ENCODE measurements at regions not wholly inside any gene's neighbourhood (a gene's known extent, or its start where the extent isn't known, plus 50 kb on each side); places are given as distances from the start of the nearest gene placed in this dataset.
"Not testable (repeated sequence)": the region's sequence is repeated elsewhere in the genome, so short reads cannot be mapped to it uniquely, and the experiment has no call there.

DNA sequence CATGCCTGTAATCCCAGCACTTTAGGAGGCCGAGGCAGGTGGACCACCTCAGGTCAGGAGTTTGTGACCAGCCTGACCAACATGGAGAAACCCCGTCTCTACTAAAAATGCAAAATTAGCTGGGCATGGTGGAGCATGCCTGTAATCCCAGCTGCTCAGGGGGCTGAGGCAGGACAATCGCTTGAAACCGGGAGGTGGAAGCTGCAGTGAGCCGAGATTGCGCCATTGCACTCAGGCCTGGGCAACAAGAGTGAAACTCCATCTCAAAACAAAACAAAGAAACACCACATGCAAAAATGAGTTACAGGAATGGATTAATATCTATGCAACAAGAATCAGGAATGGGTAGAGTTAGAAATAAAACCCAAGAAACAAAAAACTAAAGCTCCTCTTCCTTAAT, 462.3 kb upstream of the POM121L12 start:
- H3K27ac Mint-ChIP-seq; H3K36me3 Mint-ChIP-seq; ATAC-seq (replicated peaks in 1 of 4); H3K4me3 Mint-ChIP-seq; H3K4me3 ChIP-seq (ENCODE audit: control insufficient read depth in 1 of 2, extremely low read depth in 1 of 2, low read length in 1 of 2); CTCF ChIA-PET; H3K27ac ChIP-seq (ENCODE audit: low read length); H3K27me3 Mint-ChIP-seq; POLR2A ChIA-PET; H3K36me3 ChIP-seq (ENCODE audit: control insufficient read depth in 2 of 2, extremely low read depth in 1 of 2, insufficient read depth in 1 of 2, low read length in 1 of 2); H3K9me3 ChIP-seq; DNase-seq; H3K27me3 ChIP-seq (replicated peaks in 1 of 2; ENCODE audit: control insufficient read depth in 2 of 2, extremely low read depth in 1 of 2, insufficient read depth in 2 of 2, low read length in 1 of 2); H3K4me1 ChIP-seq (ENCODE audit: control insufficient read depth in 1 of 2, extremely low read depth in 1 of 2, insufficient read depth in 2 of 2, low read length in 2 of 2); H3K4me1 Mint-ChIP-seq: not testable (repeated sequence)
- peaks cover 3 to 27% (median 11%) of the 10 kb centered on the region in 3 donors for H3K9me3 Mint-ChIP-seq
- WGBS (ENCODE audit: insufficient coverage): 100% methylated on average over 2 of the region's 6 CpGs

DNA sequence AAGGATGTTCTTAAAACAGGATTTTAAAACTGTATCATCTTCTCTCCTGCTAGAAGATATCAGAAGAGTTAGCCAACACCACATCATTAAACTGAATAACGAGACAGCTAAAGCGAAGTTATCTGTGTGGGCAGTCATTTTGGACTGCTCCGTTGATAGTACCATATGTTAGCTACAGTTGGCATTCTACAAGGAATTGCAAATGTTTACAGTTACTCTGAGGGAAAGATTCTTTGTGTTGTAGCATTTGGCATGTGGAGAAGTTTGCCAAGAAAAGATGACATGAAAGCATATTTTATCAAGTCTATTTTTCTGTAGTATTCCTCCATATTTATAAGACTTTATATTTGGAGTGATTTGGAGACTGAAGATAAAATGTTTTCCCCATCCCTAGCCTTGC, 464.4 kb upstream of the POM121L12 start:
- Mint-ChIP-seq H3K9me3 (peaks cover 0 to 28% (median 21%) of the 10 kb centered on the region in 3 donors), H3K4me1 (no peaks in the 10 kb centered on the region), H3K27ac (no peak overlapping the region), H3K27me3 (no peaks in the 10 kb centered on the region), H3K36me3 (no peaks in the 10 kb centered on the region), H3K4me3 (no peak overlapping the region)
- CTCF ChIA-PET: no interaction called here
- Histone ChIP-seq H3K36me3 (ENCODE audit: control insufficient read depth in 2 of 2, extremely low read depth in 1 of 2, insufficient read depth in 1 of 2, low read length in 1 of 2) (no peaks in the 10 kb centered on the region), H3K4me1 (ENCODE audit: control insufficient read depth in 1 of 2, extremely low read depth in 1 of 2, insufficient read depth in 2 of 2, low read length in 2 of 2) (no peaks in the 10 kb centered on the region), H3K4me3 (ENCODE audit: control insufficient read depth in 1 of 2, extremely low read depth in 1 of 2, low read length in 1 of 2) (no peak overlapping the region), H3K27ac (ENCODE audit: low read length) (no peak overlapping the region), H3K27me3 (replicated peaks in 1 of 2; ENCODE audit: control insufficient read depth in 2 of 2, extremely low read depth in 1 of 2, insufficient read depth in 2 of 2, low read length in 1 of 2) (no peaks in the 10 kb centered on the region), H3K9me3 (no peaks in the 10 kb centered on the region)
- ATAC-seq (replicated peaks in 1 of 4): no peak
- POLR2A ChIA-PET: no interaction called here
- 83% methylated on average over 1 of the region's 3 CpGs for WGBS (ENCODE audit: insufficient coverage)
- DNase-seq: no peak

DNA sequence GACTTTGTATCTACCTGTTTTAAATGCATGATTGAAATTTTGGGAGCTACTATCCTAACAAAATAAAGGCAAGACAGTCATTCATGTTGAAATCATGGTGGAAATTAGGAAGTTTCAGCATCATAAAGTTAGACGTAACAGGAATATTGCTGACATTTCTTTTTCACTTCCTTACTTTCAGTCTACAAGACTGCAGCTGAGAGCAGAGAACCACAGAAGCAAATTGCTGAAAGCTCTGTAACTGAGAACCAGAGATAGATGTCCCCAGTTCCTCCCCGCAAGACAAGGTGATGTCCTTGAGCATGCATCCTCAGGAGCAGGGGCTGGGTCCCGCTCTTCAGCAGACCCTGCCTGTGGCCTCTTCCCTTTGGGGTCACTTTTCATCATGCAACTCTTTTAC, 466.3 kb upstream of the POM121L12 start:
- CTCF ChIA-PET: no interaction called here
- DNase-seq (no peak), ATAC-seq (replicated peaks in 1 of 4) (no peak)
- Histone ChIP-seq H3K36me3 (ENCODE audit: control insufficient read depth in 2 of 2, extremely low read depth in 1 of 2, insufficient read depth in 1 of 2, low read length in 1 of 2) (no peaks in the 10 kb centered on the region), H3K9me3 (no peaks in the 10 kb centered on the region), H3K4me1 (ENCODE audit: control insufficient read depth in 1 of 2, extremely low read depth in 1 of 2, insufficient read depth in 2 of 2, low read length in 2 of 2) (no peaks in the 10 kb centered on the region), H3K27me3 (replicated peaks in 1 of 2; ENCODE audit: control insufficient read depth in 2 of 2, extremely low read depth in 1 of 2, insufficient read depth in 2 of 2, low read length in 1 of 2) (no peaks in the 10 kb centered on the region), H3K4me3 (ENCODE audit: control insufficient read depth in 1 of 2, extremely low read depth in 1 of 2, low read length in 1 of 2) (no peak overlapping the region), H3K27ac (ENCODE audit: low read length) (no peak overlapping the region)
- POLR2A ChIA-PET: no interaction called here
- Mint-ChIP-seq H3K36me3 (no peaks in the 10 kb centered on the region), H3K4me1 (no peaks in the 10 kb centered on the region), H3K27ac (no peak overlapping the region), H3K27me3 (no peaks in the 10 kb centered on the region), H3K9me3 (peaks cover 3 to 24% (median 23%) of the 10 kb centered on the region in 3 donors), H3K4me3 (no peak overlapping the region)
- WGBS (ENCODE audit: insufficient coverage): 80% methylated on average over 2 of the region's 3 CpGs

DNA sequence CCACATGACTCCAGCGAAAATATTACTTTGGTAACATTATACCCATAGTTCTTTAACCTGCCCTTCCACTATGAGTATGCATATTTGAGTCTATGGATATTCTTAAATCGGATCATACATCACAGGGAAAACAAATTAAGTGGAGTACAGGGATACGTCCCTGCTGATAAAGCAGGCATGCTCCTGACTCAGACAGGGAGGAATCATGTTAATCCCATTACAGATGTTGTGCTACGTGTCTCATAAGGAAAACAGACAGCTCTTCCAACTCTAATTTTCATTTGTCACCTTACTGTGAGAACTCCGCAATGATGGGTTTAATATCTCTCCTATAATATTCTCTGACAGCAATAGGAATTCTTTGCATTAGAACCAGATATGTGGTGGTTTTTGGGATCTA, 469.5 kb upstream of the POM121L12 start:
- Histone ChIP-seq H3K4me1 (ENCODE audit: control insufficient read depth in 1 of 2, extremely low read depth in 1 of 2, insufficient read depth in 2 of 2, low read length in 2 of 2) (no peaks in the 10 kb centered on the region), H3K36me3 (ENCODE audit: control insufficient read depth in 2 of 2, extremely low read depth in 1 of 2, insufficient read depth in 1 of 2, low read length in 1 of 2) (no peaks in the 10 kb centered on the region), H3K4me3 (ENCODE audit: control insufficient read depth in 1 of 2, extremely low read depth in 1 of 2, low read length in 1 of 2) (no peak overlapping the region), H3K27ac (ENCODE audit: low read length) (no peak overlapping the region), H3K27me3 (replicated peaks in 1 of 2; ENCODE audit: control insufficient read depth in 2 of 2, extremely low read depth in 1 of 2, insufficient read depth in 2 of 2, low read length in 1 of 2) (no peaks in the 10 kb centered on the region), H3K9me3 (no peaks in the 10 kb centered on the region)
- Mint-ChIP-seq H3K27ac (no peak overlapping the region), H3K27me3 (no peaks in the 10 kb centered on the region), H3K9me3 (peaks cover 10 to 35% (median 27%) of the 10 kb centered on the region in 3 donors), H3K36me3 (no peaks in the 10 kb centered on the region), H3K4me1 (no peaks in the 10 kb centered on the region), H3K4me3 (no peak overlapping the region)
- ChIA-PET CTCF (no interaction called here), POLR2A (no interaction called here)
- ATAC-seq (replicated peaks in 1 of 4) (no peak), DNase-seq (no peak)
- WGBS (ENCODE audit: insufficient coverage): no CpG with 5 or more reads among the region's 5 CpGs

DNA sequence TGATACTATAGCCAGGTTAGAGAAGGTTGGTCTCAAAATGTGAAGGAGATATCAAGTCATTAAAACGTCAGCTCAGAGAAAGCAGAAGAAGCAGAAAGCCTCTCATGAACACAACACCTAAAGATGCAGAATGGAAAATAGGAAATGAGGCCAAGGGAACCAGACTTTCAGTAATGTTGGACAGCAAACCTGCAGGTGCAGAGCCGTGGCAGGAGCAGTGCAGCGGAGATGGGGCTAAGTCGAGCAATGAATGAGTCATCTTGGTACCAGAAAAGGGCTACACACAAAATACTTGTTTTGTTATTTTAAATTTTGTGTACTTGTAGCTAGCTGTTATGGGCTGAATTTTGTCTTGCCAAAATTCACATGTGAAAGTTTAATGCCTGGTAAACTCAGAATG, 479.6 kb upstream of the POM121L12 start:
- no peak overlapping the region for H3K27ac Mint-ChIP-seq
- POLR2A ChIA-PET: interaction anchor here in 1 of 2 donors (0.5 kb wide), 1 partner anchor 33 kb away, joined by 3 read pairs; no protein-coding TSS in a partner anchor
- 40% methylated on average over 1 of the region's 4 CpGs for WGBS (ENCODE audit: insufficient coverage)
- CTCF ChIA-PET: no interaction called here
- ATAC-seq (replicated peaks in 1 of 4): no peak
- no peaks in the 10 kb centered on the region for H3K4me1 Mint-ChIP-seq
- H3K36me3 ChIP-seq (ENCODE audit: control insufficient read depth in 2 of 2, extremely low read depth in 1 of 2, insufficient read depth in 1 of 2, low read length in 1 of 2): no peaks in the 10 kb centered on the region
- no peak overlapping the region for H3K4me3 Mint-ChIP-seq
- no peaks in the 10 kb centered on the region for H3K27me3 ChIP-seq (replicated peaks in 1 of 2; ENCODE audit: control insufficient read depth in 2 of 2, extremely low read depth in 1 of 2, insufficient read depth in 2 of 2, low read length in 1 of 2)
- H3K9me3 Mint-ChIP-seq: peaks cover 9 to 26% (median 22%) of the 10 kb centered on the region in 3 donors
- no peaks in the 10 kb centered on the region for H3K9me3 ChIP-seq
- H3K36me3 Mint-ChIP-seq: no peaks in the 10 kb centered on the region
- DNase-seq: no peak
- no peak overlapping the region for H3K27ac ChIP-seq (ENCODE audit: low read length)
- H3K27me3 Mint-ChIP-seq: no peaks in the 10 kb centered on the region
- no peaks in the 10 kb centered on the region for H3K4me1 ChIP-seq (ENCODE audit: control insufficient read depth in 1 of 2, extremely low read depth in 1 of 2, insufficient read depth in 2 of 2, low read length in 2 of 2)
- no peak overlapping the region for H3K4me3 ChIP-seq (ENCODE audit: control insufficient read depth in 1 of 2, extremely low read depth in 1 of 2, low read length in 1 of 2)

DNA sequence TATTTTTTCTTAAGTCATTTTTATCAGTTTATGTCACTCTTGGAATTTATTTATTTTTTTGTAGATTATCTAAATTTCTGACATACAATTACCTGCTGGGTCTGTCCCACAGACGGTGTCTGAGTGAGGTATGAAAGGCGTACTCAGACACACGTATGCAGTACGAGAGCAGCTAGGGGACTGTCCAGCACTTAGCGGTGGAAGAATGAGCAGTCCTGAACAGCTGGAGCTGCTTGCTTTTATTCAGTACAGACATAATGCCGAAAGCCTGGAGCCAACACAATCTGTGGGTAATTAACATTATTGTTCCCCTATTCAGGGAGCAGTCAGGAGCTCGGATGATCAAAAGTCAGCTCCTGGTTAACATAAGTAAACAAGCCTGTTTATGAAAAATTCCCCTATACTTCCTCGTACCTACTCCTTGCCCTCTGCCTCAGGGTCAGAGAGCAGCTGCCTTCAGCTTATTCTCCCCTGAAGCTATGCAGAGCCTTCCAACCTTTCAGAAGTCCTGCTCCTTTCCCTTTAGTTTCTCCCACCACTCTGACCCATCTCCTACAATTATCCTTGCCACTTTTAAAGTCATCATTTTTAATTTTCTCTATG, 488.0 kb upstream of the POM121L12 start:
- Mint-ChIP-seq H3K27ac (no peak overlapping the region), H3K27me3 (no peaks in the 10 kb centered on the region), H3K4me3 (no peak overlapping the region), H3K36me3 (no peaks in the 10 kb centered on the region), H3K4me1 (no peaks in the 10 kb centered on the region), H3K9me3 (peaks cover 11 to 28% (median 21%) of the 10 kb centered on the region in 3 donors)
- Histone ChIP-seq H3K4me1 (ENCODE audit: control insufficient read depth in 1 of 2, extremely low read depth in 1 of 2, insufficient read depth in 2 of 2, low read length in 2 of 2) (no peaks in the 10 kb centered on the region), H3K9me3 (no peaks in the 10 kb centered on the region), H3K36me3 (ENCODE audit: control insufficient read depth in 2 of 2, extremely low read depth in 1 of 2, insufficient read depth in 1 of 2, low read length in 1 of 2) (no peaks in the 10 kb centered on the region), H3K4me3 (ENCODE audit: control insufficient read depth in 1 of 2, extremely low read depth in 1 of 2, low read length in 1 of 2) (no peak overlapping the region), H3K27me3 (replicated peaks in 1 of 2; ENCODE audit: control insufficient read depth in 2 of 2, extremely low read depth in 1 of 2, insufficient read depth in 2 of 2, low read length in 1 of 2) (no peaks in the 10 kb centered on the region), H3K27ac (ENCODE audit: low read length) (no peak overlapping the region)
- ChIA-PET POLR2A (no interaction called here), CTCF (no interaction called here)
- 87% methylated on average over 7 of the region's 8 CpGs for WGBS (ENCODE audit: insufficient coverage)
- DNase-seq: no peak
- ATAC-seq (replicated peaks in 1 of 4): no peak

DNA sequence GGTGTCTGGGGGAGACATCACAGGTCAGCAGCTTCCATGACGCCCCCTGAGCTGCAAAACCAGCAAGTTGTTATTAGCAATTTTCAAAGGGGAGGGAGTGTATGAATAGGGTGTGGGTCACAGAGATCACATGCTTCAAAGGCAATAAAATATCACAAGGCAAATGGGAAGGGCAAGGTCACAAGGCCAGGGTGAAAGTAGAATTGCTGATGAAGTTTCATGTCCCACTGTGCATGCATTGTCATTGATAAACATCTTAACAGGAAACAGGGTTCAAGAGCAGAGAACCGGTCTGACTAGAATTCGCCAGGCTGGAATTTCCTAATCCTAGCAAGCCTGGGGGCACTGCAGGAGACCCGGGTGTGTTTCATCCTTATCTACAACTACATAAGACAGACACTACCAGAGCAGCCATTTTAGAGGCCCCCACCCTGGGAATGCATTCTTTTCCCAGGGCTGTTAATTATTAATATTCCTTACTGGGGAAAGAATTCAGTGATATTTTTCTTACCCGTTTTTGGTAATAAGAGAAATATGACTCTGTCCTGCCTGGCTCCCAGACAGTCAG, 494.2 kb upstream of the POM121L12 start:
- WGBS (ENCODE audit: insufficient coverage): 82% methylated on average over 1 of the region's 5 CpGs
- CTCF ChIA-PET, H3K9me3 ChIP-seq: not testable (repeated sequence)

More for the DNA sequence above, 494.2 kb upstream of the POM121L12 start:
- H3K27ac ChIP-seq (ENCODE audit: low read length); POLR2A ChIA-PET; H3K27me3 Mint-ChIP-seq; H3K36me3 ChIP-seq (ENCODE audit: control insufficient read depth in 2 of 2, extremely low read depth in 1 of 2, insufficient read depth in 1 of 2, low read length in 1 of 2); H3K27me3 ChIP-seq (replicated peaks in 1 of 2; ENCODE audit: control insufficient read depth in 2 of 2, extremely low read depth in 1 of 2, insufficient read depth in 2 of 2, low read length in 1 of 2); H3K36me3 Mint-ChIP-seq; H3K4me1 ChIP-seq (ENCODE audit: control insufficient read depth in 1 of 2, extremely low read depth in 1 of 2, insufficient read depth in 2 of 2, low read length in 2 of 2); DNase-seq; ATAC-seq (replicated peaks in 1 of 4); H3K4me1 Mint-ChIP-seq; H3K4me3 Mint-ChIP-seq; H3K27ac Mint-ChIP-seq; H3K4me3 ChIP-seq (ENCODE audit: control insufficient read depth in 1 of 2, extremely low read depth in 1 of 2, low read length in 1 of 2): not testable (repeated sequence)
- H3K9me3 Mint-ChIP-seq: peaks cover 13 to 31% (median 13%) of the 10 kb centered on the region in 3 donors
